ENCODE measurements at regions not wholly inside any gene's neighbourhood (a gene's known extent, or its start where the extent isn't known, plus 50 kb on each side); places are given as distances from the start of the nearest gene placed in this dataset.

- Histone ChIP-seq H3K27ac (no peak overlapping the region), H2AFZ (no peak overlapping the region), H3K4me2 (no peak overlapping the region), H3K9me2 (ENCODE audit: insufficient read depth) (no peaks in the 10 kb centered on the region), H3K27me3 (ENCODE audit: insufficient read depth, low read depth) (no peaks in the 10 kb centered on the region), H3K4me3 (no peak overlapping the region), H3K79me2 (ENCODE audit: low read depth) (no peaks in the 10 kb centered on the region), H3F3A (ENCODE audit: insufficient read depth, low read depth) (no peaks in the 10 kb centered on the region), H3K9me3 (ENCODE audit: insufficient read depth, low read depth) (no peaks in the 10 kb centered on the region), H3K36me3 (ENCODE audit: low read depth) (no peaks in the 10 kb centered on the region), H3K4me1 (replicated peaks; ENCODE audit: insufficient read depth) (no peaks in the 10 kb centered on the region), H4K20me1 (ENCODE audit: insufficient read depth) (no peaks in the 10 kb centered on the region)
- DNase-seq, result no peak
- no TSS peak for BruUV-seq (replicated peaks)
- TF ChIP-seq CTCF (conservative IDR thresholded peaks at IDR 0.05) (no peak), EZH2 (IDR thresholded peaks at IDR 0.05; ENCODE audit: low read depth) (no peak)
- ChIA-PET POLR2A (ENCODE audit: unreplicated experiment) (no interaction called here), CTCF (no interaction called here)
- intact Hi-C loops (cut with micrococcal nuclease; ENCODE audit: unreplicated experiment), result no loop called here
These were observed 314.6 kb downstream of the MEIS1 start for GRCh38 chr2:66749566-66749965.

GRCh38 chr2:66753257-66753656 is 318.3 kb downstream of the MEIS1 start:
- H3K9me3 ChIP-seq (ENCODE audit: insufficient read depth, low read depth), result no peaks in the 10 kb centered on the region
- no peak overlapping the region for H2AFZ ChIP-seq
- no TSS peak for BruUV-seq (replicated peaks)
- POLR2A ChIA-PET (ENCODE audit: unreplicated experiment), result no interaction called here
- no peaks in the 10 kb centered on the region for H3K36me3 ChIP-seq (ENCODE audit: low read depth)
- H3K4me3 ChIP-seq, result no peak overlapping the region
- H3K27me3 ChIP-seq (ENCODE audit: insufficient read depth, low read depth), result no peaks in the 10 kb centered on the region
- H3F3A ChIP-seq (ENCODE audit: insufficient read depth, low read depth), result no peaks in the 10 kb centered on the region
- H3K4me1 ChIP-seq (replicated peaks; ENCODE audit: insufficient read depth), result no peaks in the 10 kb centered on the region
- no peaks in the 10 kb centered on the region for H3K9me2 ChIP-seq (ENCODE audit: insufficient read depth)
- H3K27ac ChIP-seq, result no peak overlapping the region
- H3K79me2 ChIP-seq (ENCODE audit: low read depth), result no peaks in the 10 kb centered on the region
- CTCF ChIA-PET, result no interaction called here
- H4K20me1 ChIP-seq (ENCODE audit: insufficient read depth), result no peaks in the 10 kb centered on the region
- H3K4me2 ChIP-seq, result no peak overlapping the region
- intact Hi-C loops (cut with micrococcal nuclease; ENCODE audit: unreplicated experiment), result no loop called here
- no peak for DNase-seq
- no peak for TF ChIP-seq EZH2 (IDR thresholded peaks at IDR 0.05; ENCODE audit: low read depth)
- no peak for TF ChIP-seq CTCF (conservative IDR thresholded peaks at IDR 0.05)

GRCh38 chr2:66753660-66754059 is 318.7 kb downstream of the MEIS1 start:
- Histone ChIP-seq H2AFZ (no peak overlapping the region), H3K27ac (no peak overlapping the region), H3K9me3 (ENCODE audit: insufficient read depth, low read depth) (no peaks in the 10 kb centered on the region), H3K36me3 (ENCODE audit: low read depth) (no peaks in the 10 kb centered on the region), H4K20me1 (ENCODE audit: insufficient read depth) (no peaks in the 10 kb centered on the region), H3K79me2 (ENCODE audit: low read depth) (no peaks in the 10 kb centered on the region), H3K4me2 (no peak overlapping the region), H3K4me3 (no peak overlapping the region), H3F3A (ENCODE audit: insufficient read depth, low read depth) (no peaks in the 10 kb centered on the region), H3K4me1 (replicated peaks; ENCODE audit: insufficient read depth) (no peaks in the 10 kb centered on the region), H3K9me2 (ENCODE audit: insufficient read depth) (no peaks in the 10 kb centered on the region), H3K27me3 (ENCODE audit: insufficient read depth, low read depth) (no peaks in the 10 kb centered on the region)
- intact Hi-C loops (cut with micrococcal nuclease; ENCODE audit: unreplicated experiment), result no loop called here
- no peak for TF ChIP-seq EZH2 (IDR thresholded peaks at IDR 0.05; ENCODE audit: low read depth)
- no peak for TF ChIP-seq CTCF (conservative IDR thresholded peaks at IDR 0.05)
- no peak for DNase-seq
- CTCF ChIA-PET, result no interaction called here
- no TSS peak for BruUV-seq (replicated peaks)
- POLR2A ChIA-PET (ENCODE audit: unreplicated experiment), result no interaction called here
